ENCODE measurements at regions not wholly inside any gene's neighbourhood (a gene's known extent, or its start where the extent isn't known, plus 50 kb on each side); places are given as distances from the start of the nearest gene placed in this dataset.

DNA sequence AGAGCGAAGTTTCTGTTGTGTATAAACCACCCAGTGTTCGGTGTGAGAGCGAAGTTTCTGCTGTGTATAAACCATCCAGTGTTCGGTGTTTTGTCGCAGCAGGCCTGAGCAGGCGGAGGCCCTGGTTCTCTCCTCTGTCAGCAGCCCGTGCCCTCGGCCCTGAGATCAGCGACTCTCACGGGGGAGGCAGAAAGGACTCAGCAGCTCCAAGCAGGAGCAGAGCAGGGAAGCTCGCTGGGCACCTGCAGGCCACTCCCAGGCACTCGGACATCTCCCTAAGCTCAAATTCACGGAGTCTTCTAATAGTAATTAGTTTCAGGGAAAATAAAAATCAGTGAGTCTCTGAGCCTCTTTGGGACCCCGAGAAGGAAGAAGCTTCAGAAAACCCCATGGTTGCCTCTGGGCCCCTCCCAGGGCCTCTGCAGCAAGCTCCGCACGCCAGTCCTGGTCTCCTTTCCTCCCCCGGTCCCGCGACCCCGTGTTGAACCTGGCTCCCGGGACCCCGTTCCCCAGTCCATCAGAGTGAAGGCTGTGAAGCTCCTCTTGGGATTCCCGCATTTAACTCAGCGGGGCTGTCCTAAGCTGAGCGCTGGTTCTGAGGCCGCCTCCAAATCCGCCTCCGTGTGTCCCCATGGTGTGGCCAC lies 81.9 kb upstream of the ADAMTS2 start:
- no peak for DNase-seq

- no peak for DNase-seq
Measured at GRCh38 chr5:179422908-179423481, 77.7 kb upstream of the ADAMTS2 start.

DNA sequence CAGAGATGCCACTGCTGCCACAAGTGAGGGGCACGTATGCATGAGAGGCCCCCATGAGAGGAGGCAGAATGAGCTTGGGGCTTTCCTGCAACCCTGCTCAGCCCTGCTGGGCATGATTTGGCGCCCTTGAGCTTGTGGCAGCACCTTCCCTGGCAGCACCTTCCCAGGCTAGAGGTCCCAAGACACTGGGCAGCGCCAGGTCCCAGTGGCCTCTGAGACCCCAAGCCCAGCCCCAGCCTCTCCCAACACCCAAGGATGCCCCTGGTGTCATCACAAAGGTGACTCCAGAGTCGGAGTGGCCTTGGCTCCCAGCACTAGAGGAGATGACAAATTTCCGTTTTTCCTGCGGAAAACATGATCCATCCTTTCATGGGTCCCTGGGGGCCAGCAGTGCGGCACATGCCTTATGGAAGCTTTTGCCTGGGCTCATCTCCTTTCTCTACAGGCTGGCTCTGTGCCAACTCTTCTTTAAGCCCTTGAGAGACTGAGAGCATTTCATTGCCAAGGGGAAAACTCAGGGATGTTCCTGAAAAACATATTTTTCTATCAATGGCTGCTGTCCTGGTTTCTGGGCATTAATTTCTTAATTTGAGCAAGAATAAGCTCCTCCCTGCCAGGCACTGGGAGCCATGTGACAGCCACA lies 77.1 kb upstream of the ADAMTS2 start:
- no peak for DNase-seq

GRCh38 chr5:179421144-179421901 lies 76.1 kb upstream of the ADAMTS2 start:
- DNase-seq: no peak

DNA sequence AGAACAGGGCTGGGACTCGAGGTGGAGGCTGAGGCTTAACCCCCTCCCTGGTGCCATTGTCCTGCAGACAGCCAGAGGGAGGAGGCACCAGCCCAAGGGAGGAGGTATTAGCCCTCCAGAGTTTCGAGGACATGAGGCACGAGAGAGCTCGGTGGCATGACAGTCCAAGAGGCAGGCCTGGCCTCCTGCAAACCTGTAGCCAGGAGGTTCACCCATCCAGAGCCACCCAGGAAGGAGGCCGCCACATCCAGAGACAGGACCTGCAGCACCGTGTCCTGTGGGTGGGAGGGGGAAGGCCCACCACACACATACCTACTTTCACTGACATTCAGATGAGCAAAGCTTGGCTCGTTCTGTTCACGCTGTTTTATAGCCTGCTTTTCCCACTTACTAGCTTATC lies 75.2 kb upstream of the ADAMTS2 start:
- no peak for DNase-seq

- no peak for DNase-seq
Measured at GRCh38 chr5:179418972-179419371, 73.7 kb upstream of the ADAMTS2 start.

DNA sequence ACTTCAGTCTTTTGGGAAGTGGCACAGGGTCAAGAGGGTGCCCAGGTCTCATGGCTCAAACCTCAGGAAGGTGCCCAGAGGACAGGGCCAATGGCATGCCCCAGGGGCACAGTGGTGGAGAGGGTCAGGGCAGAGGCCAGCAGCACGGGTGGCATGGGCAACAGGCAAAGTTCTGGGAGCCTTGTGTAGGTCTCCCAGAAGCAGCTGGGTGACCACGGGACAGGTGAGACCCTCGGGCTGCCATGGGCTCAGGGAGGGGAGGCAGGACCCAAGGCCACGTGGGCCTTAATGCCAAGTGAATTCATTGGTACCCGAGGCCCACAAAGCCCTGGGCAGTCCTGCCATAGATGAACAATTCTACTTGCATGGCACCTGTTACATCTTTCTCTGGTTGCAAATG lies 72.4 kb upstream of the ADAMTS2 start:
- DNase-seq: no peak

DNA sequence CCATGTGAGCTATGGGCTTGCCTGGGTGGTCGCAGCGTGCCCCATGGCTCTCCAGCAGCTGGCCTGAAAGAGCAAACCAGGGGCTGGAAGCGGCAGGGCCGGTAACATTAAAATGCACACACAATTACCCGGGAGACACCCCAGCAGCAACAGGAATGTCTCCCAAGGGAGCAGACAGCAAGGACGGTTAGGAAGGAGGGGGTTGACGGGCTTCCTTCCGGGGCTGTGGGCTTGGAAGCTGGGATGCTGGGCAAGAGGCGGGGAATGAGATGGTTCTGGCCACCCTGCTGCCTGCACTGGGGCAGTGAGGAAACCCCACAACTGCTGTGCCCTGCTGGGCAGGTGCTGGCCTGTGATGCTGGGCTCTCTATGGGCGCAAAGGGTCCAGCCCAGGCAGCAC lies 71.8 kb upstream of the ADAMTS2 start:
- no peak for DNase-seq

GRCh38 chr5:179416114-179416822 lies 71.0 kb upstream of the ADAMTS2 start:
- DNase-seq: no peak

- no peak for DNase-seq
Measured at GRCh38 chr5:179415291-179416060, 70.2 kb upstream of the ADAMTS2 start.

GRCh38 chr5:179414459-179415261 lies 69.4 kb upstream of the ADAMTS2 start:
- no peak for DNase-seq

- no peak for DNase-seq
Measured at GRCh38 chr5:179413711-179414458, 68.6 kb upstream of the ADAMTS2 start.

DNA sequence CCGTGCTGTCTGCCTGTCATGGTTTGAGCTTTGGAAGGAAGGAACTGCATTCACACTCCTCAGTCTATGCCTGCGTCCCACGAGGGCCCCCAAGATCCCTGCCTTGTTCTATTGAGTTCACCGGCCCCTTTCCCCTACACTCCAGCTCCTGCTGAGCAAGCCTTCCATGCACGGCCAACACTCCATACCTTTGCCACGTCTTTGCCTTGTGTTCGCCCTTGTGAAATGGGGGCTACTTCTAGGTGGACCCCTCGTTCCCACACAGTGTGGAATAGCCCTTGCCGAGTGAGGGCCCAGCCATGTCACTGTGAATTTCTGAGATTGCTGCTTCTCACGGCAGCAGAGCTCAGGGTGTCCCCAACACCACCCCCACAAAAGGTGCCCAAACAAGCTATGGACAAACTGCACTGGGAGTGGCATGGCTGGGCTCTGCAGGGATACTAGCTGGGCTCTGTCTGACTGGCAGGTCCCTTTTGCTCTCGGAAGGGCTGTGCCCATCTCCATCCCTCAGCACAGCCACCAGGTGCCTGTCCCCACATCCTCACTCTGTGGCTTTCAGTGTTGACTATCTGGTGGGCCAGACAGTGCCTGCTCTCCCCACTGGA lies 67.9 kb upstream of the ADAMTS2 start:
- DNase-seq: no peak

- no peak for DNase-seq
Measured at GRCh38 chr5:179411161-179411841, 66.0 kb upstream of the ADAMTS2 start.

GRCh38 chr5:179410291-179411160 lies 65.3 kb upstream of the ADAMTS2 start:
- no peak for DNase-seq

DNA sequence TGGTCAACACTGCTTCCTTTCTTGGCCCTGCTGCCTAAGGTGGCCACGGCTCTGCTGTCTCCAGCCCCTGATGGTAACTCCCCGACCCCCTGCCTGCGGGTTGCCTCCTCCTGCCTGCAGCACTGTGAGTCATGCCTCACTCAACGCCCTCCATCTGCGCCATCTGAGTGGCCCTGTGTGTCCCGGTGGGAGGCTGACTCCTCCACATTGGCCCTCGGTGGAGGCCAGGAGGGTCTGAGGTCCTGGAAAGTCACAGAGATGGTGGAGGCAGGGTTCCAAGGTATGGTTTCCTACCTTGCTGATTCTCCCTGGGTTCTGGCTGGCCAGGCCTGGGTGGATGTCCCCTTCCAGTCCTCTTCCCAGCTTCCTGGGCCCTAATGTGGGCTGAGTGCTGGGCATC lies 64.5 kb upstream of the ADAMTS2 start:
- no peak for DNase-seq

- no peak for DNase-seq
Measured at GRCh38 chr5:179408611-179409010, 63.4 kb upstream of the ADAMTS2 start.

All from dermis blood vessel endothelial cell (primary cell).